ENCODE measurements at regions not wholly inside any gene's neighbourhood (a gene's known extent, or its start where the extent isn't known, plus 50 kb on each side); places are given as distances from the start of the nearest gene placed in this dataset.

- TF ChIP-seq CTCF (IDR thresholded peaks at IDR 0.05) (no peak), ZFX (IDR thresholded peaks at IDR 0.05; ENCODE audit: borderline replicate concordance) (no peak)
These were observed 71.6 kb upstream of the FSTL4 start for GRCh38 chr5:133683646-133684596.

GRCh38 chr5:133682451-133682850 lies 70.1 kb upstream of the FSTL4 start:
- H3K27ac ChIP-seq: no peak overlapping the region
- TF ChIP-seq ZFX (IDR thresholded peaks at IDR 0.05; ENCODE audit: borderline replicate concordance) (no peak), CTCF (IDR thresholded peaks at IDR 0.05) (no peak)

More at GRCh38 chr5:133683646-133684596, 71.6 kb upstream of the FSTL4 start:
- no peak overlapping the region for H3K27ac ChIP-seq

GRCh38 chr5:133681896-133682295 lies 69.6 kb upstream of the FSTL4 start:
- H3K27ac ChIP-seq: no peak overlapping the region
- TF ChIP-seq ZFX (IDR thresholded peaks at IDR 0.05; ENCODE audit: borderline replicate concordance) (no peak), CTCF (IDR thresholded peaks at IDR 0.05) (no peak)

- H3K27ac ChIP-seq: no peak overlapping the region
- TF ChIP-seq CTCF (IDR thresholded peaks at IDR 0.05) (no peak), ZFX (IDR thresholded peaks at IDR 0.05; ENCODE audit: borderline replicate concordance) (no peak)
These were observed 68.7 kb upstream of the FSTL4 start for GRCh38 chr5:133680830-133681565.

- H3K27ac ChIP-seq: no peak overlapping the region
- no peak for TF ChIP-seq CTCF (IDR thresholded peaks at IDR 0.05)
- no peak for TF ChIP-seq ZFX (IDR thresholded peaks at IDR 0.05; ENCODE audit: borderline replicate concordance)
These were observed 67.2 kb upstream of the FSTL4 start for GRCh38 chr5:133679534-133679933.

- no peak overlapping the region for H3K27ac ChIP-seq
- no peak for TF ChIP-seq CTCF (IDR thresholded peaks at IDR 0.05)
These were observed 63.2 kb upstream of the FSTL4 start for GRCh38 chr5:133675376-133676154.
